GM12864 (cell line): ENCODE measurements at regions not wholly inside any gene's neighbourhood (a gene's known extent, or its start where the extent isn't known, plus 50 kb on each side); places are given as distances from the start of the nearest gene placed in this dataset.
"Not testable (repeated sequence)": the region's sequence is repeated elsewhere in the genome, so short reads cannot be mapped to it uniquely, and the experiment has no call there.

Experiments
- DNase-seq: peaks from one replicate; pipeline ENCODE4 v3.0.0-alpha.2; 2011; ENCODE audit warnings: low read depth
- H3K4me3 ChIP-seq: 2 replicates; pipeline ENCODE4 v1.5.1; 2011; ENCODE audit warnings: mild to moderate bottlenecking, low read depth, low read length, control low read depth
- CTCF ChIP-seq: IDR thresholded peaks from 2 replicates; pipeline ENCODE4 v1.5.1; 2011; ENCODE audit warnings: low read depth, mild to moderate bottlenecking, moderate library complexity, low read length, control low read depth, inconsistent platforms; ENCODE audit errors: missing control alignments

GRCh38 chr1:66424530-66424929, 109.4 kb upstream of the SGIP1 start:
- H3K4me3 ChIP-seq, DNase-seq: not testable (repeated sequence)

- H3K4me3 ChIP-seq: no peak overlapping the region
- DNase-seq: no peak
- TF ChIP-seq CTCF: no peak
These were observed 107.6 kb upstream of the SGIP1 start for GRCh38 chr1:66426239-66426853.

GRCh38 chr1:66430815-66431214, 103.1 kb upstream of the SGIP1 start:
- not testable (repeated sequence) for H3K4me3 ChIP-seq, DNase-seq

GRCh38 chr1:66431999-66432398, 102.0 kb upstream of the SGIP1 start:
- no peak overlapping the region for H3K4me3 ChIP-seq
- TF ChIP-seq CTCF: no peak
- DNase-seq: no peak

GRCh38 chr1:66433611-66434010, 100.3 kb upstream of the SGIP1 start:
- H3K4me3 ChIP-seq: no peak overlapping the region
- TF ChIP-seq CTCF: no peak
- no peak for DNase-seq

- no peak overlapping the region for H3K4me3 ChIP-seq
- DNase-seq: no peak
- TF ChIP-seq CTCF: no peak
These were observed 99.9 kb upstream of the SGIP1 start for GRCh38 chr1:66434096-66434495.

GRCh38 chr1:66435541-66435940, 98.4 kb upstream of the SGIP1 start:
- no peak overlapping the region for H3K4me3 ChIP-seq
- no peak for DNase-seq
- no peak for TF ChIP-seq CTCF

GRCh38 chr1:66436378-66437135, 97.4 kb upstream of the SGIP1 start:
- peak; percentile 56 for TF ChIP-seq CTCF
- peak; percentile 53 for DNase-seq
- no peak overlapping the region for H3K4me3 ChIP-seq
